ENCODE measurements at regions not wholly inside any gene's neighbourhood (a gene's known extent, or its start where the extent isn't known, plus 50 kb on each side); places are given as distances from the start of the nearest gene placed in this dataset.
"Not testable (repeated sequence)": the region's sequence is repeated elsewhere in the genome, so short reads cannot be mapped to it uniquely, and the experiment has no call there.

DNA sequence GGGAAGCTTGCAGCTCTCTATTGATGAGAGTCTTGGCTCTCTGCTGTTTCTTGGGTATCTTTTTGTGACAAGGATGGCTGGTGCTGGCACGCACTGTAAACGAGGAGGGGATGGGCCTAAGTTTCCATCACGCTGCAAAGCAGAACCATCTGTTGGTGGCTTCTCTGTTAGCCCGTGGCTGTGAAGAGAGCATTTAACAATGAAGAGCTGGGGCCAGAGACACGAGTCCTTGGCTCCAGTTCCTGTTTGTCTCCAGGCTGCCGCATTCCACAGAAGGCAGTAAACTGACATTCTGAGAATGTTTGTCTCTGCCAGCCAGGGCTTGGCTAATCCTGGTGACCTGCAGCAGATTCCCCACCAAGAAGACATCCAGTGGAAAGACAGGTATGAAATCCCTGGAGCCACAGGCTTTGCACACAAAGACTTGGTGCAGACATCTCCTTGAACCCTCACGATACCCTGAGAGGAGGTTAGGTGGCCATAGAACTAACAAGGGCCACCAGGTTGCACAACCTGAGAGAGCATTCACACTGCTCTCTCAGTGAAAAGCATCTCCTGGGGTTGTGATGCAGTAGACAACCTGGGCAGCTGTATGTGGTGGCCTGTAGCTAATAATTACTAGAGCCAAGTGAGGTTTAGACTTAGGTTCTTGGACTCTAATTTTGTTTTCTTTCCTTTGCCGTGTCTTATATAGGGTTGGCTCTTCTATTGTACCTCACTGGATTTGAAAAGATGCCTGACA lies 130.9 kb downstream of the ASB7 start:
- Mint-ChIP-seq H3K27ac (no peak overlapping the region), H3K4me1 (no peaks in the 10 kb centered on the region), H3K4me3 (no peak overlapping the region), H3K27me3 (ENCODE audit: insufficient read depth, low read depth, poor library complexity) (peaks cover 6% of the 10 kb centered on the region), H3K9me3 (no peaks in the 10 kb centered on the region), H3K36me3 (ENCODE audit: low read depth) (no peaks in the 10 kb centered on the region; the same call in 2 of the 3 replicates)
- no peak for ATAC-seq
- DNase-seq (ENCODE audit: low spot score), result no peak
- Histone ChIP-seq H3K4me1 (ENCODE audit: insufficient read depth) (0 out of 2 replicates have a peak, but pooled peaks cover under 1% of the 10 kb centered on the region), H3K4me2 (no peak overlapping the region), H3K4me3 (no peak overlapping the region), H3K79me2 (replicated peaks; ENCODE audit: insufficient read depth) (no peaks in the 10 kb centered on the region), H3K36me3 (ENCODE audit: insufficient read depth) (no peaks in the 10 kb centered on the region), H2AFZ (no peak overlapping the region), H3K27ac (ENCODE audit: low read depth) (no peak overlapping the region), H3F3A (replicated peaks; ENCODE audit: low read depth) (no peaks in the 10 kb centered on the region), H3K27me3 (ENCODE audit: insufficient read depth) (no peaks in the 10 kb centered on the region), H4K20me1 (replicated peaks; ENCODE audit: insufficient read depth) (no peaks in the 10 kb centered on the region), H3K9me2 (ENCODE audit: insufficient read depth) (peaks cover 14% of the 10 kb centered on the region; the same call in 1 of the 2 replicates)
- TF ChIP-seq EZH2phosphoT487 (IDR thresholded peaks at IDR 0.05; ENCODE audit: unreplicated experiment) (no peak), JUNB (IDR thresholded peaks at IDR 0.05; ENCODE audit: unreplicated experiment) (no peak), EZH2 (IDR thresholded peaks at IDR 0.05; ENCODE audit: low read depth, unreplicated experiment) (no peak)
- TF ChIP-seq, protein P1, sequence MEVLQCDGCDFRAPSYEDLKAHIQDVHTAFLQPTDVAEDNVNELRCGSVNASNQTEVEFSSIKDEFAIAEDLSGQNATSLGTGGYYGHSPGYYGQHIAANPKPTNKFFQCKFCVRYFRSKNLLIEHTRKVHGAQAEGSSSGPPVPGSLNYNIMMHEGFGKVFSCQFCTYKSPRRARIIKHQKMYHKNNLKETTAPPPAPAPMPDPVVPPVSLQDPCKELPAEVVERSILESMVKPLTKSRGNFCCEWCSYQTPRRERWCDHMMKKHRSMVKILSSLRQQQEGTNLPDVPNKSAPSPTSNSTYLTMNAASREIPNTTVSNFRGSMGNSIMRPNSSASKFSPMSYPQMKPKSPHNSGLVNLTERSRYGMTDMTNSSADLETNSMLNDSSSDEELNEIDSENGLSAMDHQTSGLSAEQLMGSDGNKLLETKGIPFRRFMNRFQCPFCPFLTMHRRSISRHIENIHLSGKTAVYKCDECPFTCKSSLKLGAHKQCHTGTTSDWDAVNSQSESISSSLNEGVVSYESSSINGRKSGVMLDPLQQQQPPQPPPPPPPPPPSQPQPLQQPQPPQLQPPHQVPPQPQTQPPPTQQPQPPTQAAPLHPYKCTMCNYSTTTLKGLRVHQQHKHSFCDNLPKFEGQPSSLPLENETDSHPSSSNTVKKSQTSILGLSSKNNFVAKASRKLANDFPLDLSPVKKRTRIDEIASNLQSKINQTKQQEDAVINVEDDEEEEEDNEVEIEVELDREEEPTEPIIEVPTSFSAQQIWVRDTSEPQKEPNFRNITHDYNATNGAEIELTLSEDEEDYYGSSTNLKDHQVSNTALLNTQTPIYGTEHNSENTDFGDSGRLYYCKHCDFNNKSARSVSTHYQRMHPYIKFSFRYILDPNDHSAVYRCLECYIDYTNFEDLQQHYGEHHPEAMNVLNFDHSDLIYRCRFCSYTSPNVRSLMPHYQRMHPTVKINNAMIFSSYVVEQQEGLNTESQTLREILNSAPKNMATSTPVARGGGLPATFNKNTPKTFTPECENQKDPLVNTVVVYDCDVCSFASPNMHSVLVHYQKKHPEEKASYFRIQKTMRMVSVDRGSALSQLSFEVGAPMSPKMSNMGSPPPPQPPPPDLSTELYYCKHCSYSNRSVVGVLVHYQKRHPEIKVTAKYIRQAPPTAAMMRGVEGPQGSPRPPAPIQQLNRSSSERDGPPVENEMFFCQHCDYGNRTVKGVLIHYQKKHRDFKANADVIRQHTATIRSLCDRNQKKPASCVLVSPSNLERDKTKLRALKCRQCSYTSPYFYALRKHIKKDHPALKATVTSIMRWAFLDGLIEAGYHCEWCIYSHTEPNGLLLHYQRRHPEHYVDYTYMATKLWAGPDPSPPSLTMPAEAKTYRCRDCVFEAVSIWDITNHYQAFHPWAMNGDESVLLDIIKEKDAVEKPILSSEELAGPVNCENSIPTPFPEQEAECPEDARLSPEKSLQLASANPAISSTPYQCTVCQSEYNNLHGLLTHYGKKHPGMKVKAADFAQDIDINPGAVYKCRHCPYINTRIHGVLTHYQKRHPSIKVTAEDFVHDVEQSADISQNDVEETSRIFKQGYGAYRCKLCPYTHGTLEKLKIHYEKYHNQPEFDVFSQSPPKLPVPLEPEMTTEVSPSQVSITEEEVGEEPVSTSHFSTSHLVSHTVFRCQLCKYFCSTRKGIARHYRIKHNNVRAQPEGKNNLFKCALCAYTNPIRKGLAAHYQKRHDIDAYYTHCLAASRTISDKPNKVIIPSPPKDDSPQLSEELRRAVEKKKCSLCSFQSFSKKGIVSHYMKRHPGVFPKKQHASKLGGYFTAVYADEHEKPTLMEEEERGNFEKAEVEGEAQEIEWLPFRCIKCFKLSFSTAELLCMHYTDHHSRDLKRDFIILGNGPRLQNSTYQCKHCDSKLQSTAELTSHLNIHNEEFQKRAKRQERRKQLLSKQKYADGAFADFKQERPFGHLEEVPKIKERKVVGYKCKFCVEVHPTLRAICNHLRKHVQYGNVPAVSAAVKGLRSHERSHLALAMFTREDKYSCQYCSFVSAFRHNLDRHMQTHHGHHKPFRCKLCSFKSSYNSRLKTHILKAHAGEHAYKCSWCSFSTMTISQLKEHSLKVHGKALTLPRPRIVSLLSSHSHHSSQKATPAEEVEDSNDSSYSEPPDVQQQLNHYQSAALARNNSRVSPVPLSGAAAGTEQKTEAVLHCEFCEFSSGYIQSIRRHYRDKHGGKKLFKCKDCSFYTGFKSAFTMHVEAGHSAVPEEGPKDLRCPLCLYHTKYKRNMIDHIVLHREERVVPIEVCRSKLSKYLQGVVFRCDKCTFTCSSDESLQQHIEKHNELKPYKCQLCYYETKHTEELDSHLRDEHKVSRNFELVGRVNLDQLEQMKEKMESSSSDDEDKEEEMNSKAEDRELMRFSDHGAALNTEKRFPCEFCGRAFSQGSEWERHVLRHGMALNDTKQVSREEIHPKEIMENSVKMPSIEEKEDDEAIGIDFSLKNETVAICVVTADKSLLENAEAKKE (CRISPR knock-in tag; IDR thresholded peaks at IDR 0.05), result no peak

DNA sequence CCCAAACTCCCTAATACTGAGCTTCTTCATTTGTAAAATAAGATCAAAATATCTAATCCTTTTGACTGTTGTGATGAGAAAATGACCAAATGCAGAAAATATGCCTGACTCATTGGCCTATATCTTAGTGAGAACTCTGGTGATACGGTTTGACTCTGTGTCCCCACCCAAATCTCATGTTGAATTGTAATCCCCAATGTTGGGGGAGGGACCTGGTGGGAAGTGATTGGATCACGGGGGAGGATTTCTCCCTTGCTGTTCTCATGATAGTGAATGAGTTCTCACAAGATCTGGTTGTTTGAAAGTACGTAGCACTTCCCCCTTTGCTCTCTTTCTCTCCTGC lies 131.4 kb downstream of the ASB7 start:
- H3K27ac ChIP-seq (ENCODE audit: low read depth); H3K4me3 ChIP-seq; H3K4me3 Mint-ChIP-seq; H3F3A ChIP-seq (replicated peaks; ENCODE audit: low read depth); H3K4me1 Mint-ChIP-seq; H3K4me1 ChIP-seq (ENCODE audit: insufficient read depth); H3K36me3 Mint-ChIP-seq (ENCODE audit: low read depth); H3K27ac Mint-ChIP-seq; H3K27me3 ChIP-seq (ENCODE audit: insufficient read depth); DNase-seq (ENCODE audit: low spot score); ATAC-seq; H3K36me3 ChIP-seq (ENCODE audit: insufficient read depth); H4K20me1 ChIP-seq (replicated peaks; ENCODE audit: insufficient read depth); H3K27me3 Mint-ChIP-seq (ENCODE audit: insufficient read depth, low read depth, poor library complexity); H3K9me2 ChIP-seq (ENCODE audit: insufficient read depth); H3K9me3 Mint-ChIP-seq; H3K4me2 ChIP-seq; H3K79me2 ChIP-seq (replicated peaks; ENCODE audit: insufficient read depth); H2AFZ ChIP-seq: not testable (repeated sequence)

All from GM23338 (cell line).